Lower lobe of right lung (tissue), 2 donors: ENCODE measurements at regions not wholly inside any gene's neighbourhood (a gene's known extent, or its start where the extent isn't known, plus 50 kb on each side); places are given as distances from the start of the nearest gene placed in this dataset. TPM values are rescaled to one million over a fixed set of nuclear protein-coding genes. Genes with fewer than 3 reads are reported as not detected.
A peak's percentile ranks its signal among the peaks of the same experiment; 100 is the strongest.

ENCODE experiments used
- ATAC-seq, 2 donors: fragments of 200-7000 bp; cut with Tn5 transposase; one replicate each; pipeline ENCODE4 v1.9.1; 2020 to 2022; ENCODE audit warnings: mild to moderate bottlenecking in 2 of 2, moderate library complexity in 2 of 2
- DNase-seq: peaks from one replicate; pipeline ENCODE4 v3.0.0-alpha.2; 2020
- H3K27ac ChIP-seq: fragments of 200-600 bp; one replicate; pipeline ENCODE4 v1.8.0; 2022
- H3K27me3 ChIP-seq: fragments of 200-600 bp; one replicate; pipeline ENCODE4 v1.8.0; 2022; ENCODE audit warnings: low read depth
- H3K36me3 ChIP-seq: fragments of 200-600 bp; one replicate; pipeline ENCODE4 v1.8.0; 2022; ENCODE audit warnings: mild to moderate bottlenecking
- H3K4me1 ChIP-seq: fragments of 200-600 bp; one replicate; pipeline ENCODE4 v1.8.0; 2022
- H3K4me3 ChIP-seq: fragments of 200-600 bp; one replicate; pipeline ENCODE4 v1.8.0; 2022; ENCODE audit warnings: mild to moderate bottlenecking
- H3K9me3 ChIP-seq: fragments of 200-600 bp; one replicate; pipeline ENCODE4 v1.8.0; 2022
- intact Hi-C: fragments of 100-400 bp; cut with DNase I; formaldehyde crosslinking; loops from one replicate; pipeline ENCODE4 v1.11.0; 2022
- microRNA-seq: library from miRNA; unstranded; fragments of <30 nt; microRNA quantifications from one replicate; pipeline ENCODE4 v1.2.0, GENCODE V29; 2020; ENCODE audit warnings: borderline number of aligned reads
- TF ChIP-seq, protein P1 (sequence below): fragments of 200-600 bp; IDR thresholded peaks from one replicate; pipeline ENCODE4 v1.8.0; 2022; ENCODE audit warnings: antibody characterized with exemption, mild to moderate bottlenecking
- donor health status: DM: no; HTN: yes; CAD: no; lungs with severe emphysema.

DNA sequence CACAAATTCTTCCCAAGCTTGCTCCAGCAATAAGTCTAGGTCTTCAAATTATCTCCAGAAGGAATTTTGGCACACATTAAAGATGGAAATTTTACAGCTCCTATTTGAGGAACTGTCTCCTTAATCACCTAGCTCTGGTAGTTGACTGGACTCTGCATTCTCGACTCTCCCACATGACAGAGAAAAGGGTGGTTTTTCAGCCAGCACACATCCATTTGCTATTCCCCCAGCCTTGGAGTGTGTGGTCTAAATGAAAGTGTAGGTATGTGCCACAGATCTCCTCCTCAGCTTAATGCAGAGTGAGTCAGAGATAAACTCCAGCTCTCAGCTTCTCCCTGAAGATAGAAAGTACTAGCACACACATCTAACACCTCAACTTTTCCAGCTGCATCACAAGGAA, 62.2 kb upstream of the ALCAM start:
- Histone ChIP-seq H3K4me1 (no peaks in the 10 kb centered on the region), H3K27me3 (no peaks in the 10 kb centered on the region), H3K9me3 (peaks cover 15% of the 10 kb centered on the region), H3K36me3 (no peaks in the 10 kb centered on the region), H3K4me3 (no peak overlapping the region), H3K27ac (no peak overlapping the region)
- intact Hi-C loops: no loop called here
- no peak for ATAC-seq
- no peak for DNase-seq
- TF ChIP-seq, protein P1, sequence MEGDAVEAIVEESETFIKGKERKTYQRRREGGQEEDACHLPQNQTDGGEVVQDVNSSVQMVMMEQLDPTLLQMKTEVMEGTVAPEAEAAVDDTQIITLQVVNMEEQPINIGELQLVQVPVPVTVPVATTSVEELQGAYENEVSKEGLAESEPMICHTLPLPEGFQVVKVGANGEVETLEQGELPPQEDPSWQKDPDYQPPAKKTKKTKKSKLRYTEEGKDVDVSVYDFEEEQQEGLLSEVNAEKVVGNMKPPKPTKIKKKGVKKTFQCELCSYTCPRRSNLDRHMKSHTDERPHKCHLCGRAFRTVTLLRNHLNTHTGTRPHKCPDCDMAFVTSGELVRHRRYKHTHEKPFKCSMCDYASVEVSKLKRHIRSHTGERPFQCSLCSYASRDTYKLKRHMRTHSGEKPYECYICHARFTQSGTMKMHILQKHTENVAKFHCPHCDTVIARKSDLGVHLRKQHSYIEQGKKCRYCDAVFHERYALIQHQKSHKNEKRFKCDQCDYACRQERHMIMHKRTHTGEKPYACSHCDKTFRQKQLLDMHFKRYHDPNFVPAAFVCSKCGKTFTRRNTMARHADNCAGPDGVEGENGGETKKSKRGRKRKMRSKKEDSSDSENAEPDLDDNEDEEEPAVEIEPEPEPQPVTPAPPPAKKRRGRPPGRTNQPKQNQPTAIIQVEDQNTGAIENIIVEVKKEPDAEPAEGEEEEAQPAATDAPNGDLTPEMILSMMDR: no peak

- Histone ChIP-seq H3K36me3 (no peaks in the 10 kb centered on the region), H3K27me3 (no peaks in the 10 kb centered on the region), H3K9me3 (no peaks in the 10 kb centered on the region), H3K27ac (no peak overlapping the region), H3K4me1 (no peaks in the 10 kb centered on the region), H3K4me3 (no peak overlapping the region)
- intact Hi-C loops: no loop called here
- ATAC-seq: no peak
- TF ChIP-seq, protein P1: no peak
- no peak for DNase-seq
Measured at GRCh38 chr3:105315144-105315543, 51.6 kb upstream of the ALCAM start.

GRCh38 chr3:105315815-105316214, 50.9 kb upstream of the ALCAM start:
- intact Hi-C loops: no loop called here
- DNase-seq: no peak
- ATAC-seq: no peak
- Histone ChIP-seq H3K9me3 (no peaks in the 10 kb centered on the region), H3K4me3 (no peak overlapping the region), H3K4me1 (no peaks in the 10 kb centered on the region), H3K27me3 (no peaks in the 10 kb centered on the region), H3K36me3 (no peaks in the 10 kb centered on the region), H3K27ac (no peak overlapping the region)
- TF ChIP-seq, protein P1: no peak

GRCh38 chr3:105316331-105316730, 50.4 kb upstream of the ALCAM start:
- ATAC-seq (peak in 1 of 2 donors; percentile 46), DNase-seq (no peak)
- Histone ChIP-seq H3K27me3 (no peaks in the 10 kb centered on the region), H3K27ac (no peak overlapping the region), H3K4me1 (no peaks in the 10 kb centered on the region), H3K36me3 (no peaks in the 10 kb centered on the region), H3K9me3 (no peaks in the 10 kb centered on the region), H3K4me3 (no peak overlapping the region)
- TF ChIP-seq, protein P1: no peak
- intact Hi-C loops: no loop called here

Small RNAs in the stretch of these regions (microRNA-seq; reads per million reads assigned to microRNA genes)
- gene MIR548AB: not detected
